NCI-H524 treated with DMSO at 0.1 percent for 48 hours (cell line): ENCODE measurements at regions not wholly inside any gene's neighbourhood (a gene's known extent, or its start where the extent isn't known, plus 50 kb on each side); places are given as distances from the start of the nearest gene placed in this dataset.

Source experiments
- DNase-seq: peaks from one replicate; lab custom pipeline; 2025; lab: John Stamatoyannopoulos, UW

GRCh38 chr7:98515201-98515600 is 101.9 kb upstream of the NPTX2 start:
- DNase-seq = no peak

GRCh38 chr7:98514211-98515031 is 102.7 kb upstream of the NPTX2 start:
- no peak for DNase-seq

- DNase-seq = no peak
These were observed 105.9 kb upstream of the NPTX2 start for GRCh38 chr7:98511175-98511574.

DNA sequence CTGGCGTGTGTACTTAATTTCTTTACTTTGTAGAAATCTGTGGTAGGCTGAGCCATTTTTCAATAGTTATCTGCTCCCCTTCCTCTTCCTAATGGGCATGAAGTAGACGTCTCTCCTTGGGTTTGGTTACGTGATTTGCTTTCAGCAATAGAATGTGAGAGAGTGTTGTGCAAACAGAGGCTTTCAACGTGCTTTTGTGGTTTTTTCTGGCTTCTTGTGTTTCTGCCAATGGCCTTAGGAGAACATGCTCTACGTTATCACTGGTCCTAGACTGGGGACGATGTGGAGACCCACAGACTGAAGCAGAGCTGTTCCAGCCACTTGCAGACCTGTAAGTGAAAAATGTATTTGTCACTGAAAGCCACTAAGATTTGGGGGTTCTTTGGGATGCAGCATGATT is 107.2 kb upstream of the NPTX2 start:
- no peak for DNase-seq

GRCh38 chr7:98506471-98506870 is 105.6 kb upstream of the BAIAP2L1 start:
- DNase-seq = no peak

GRCh38 chr7:98500764-98501163 is 99.9 kb upstream of the BAIAP2L1 start:
- DNase-seq = no peak

GRCh38 chr7:98496618-98497017 is 95.7 kb upstream of the BAIAP2L1 start:
- DNase-seq = no peak

- no peak for DNase-seq
These were observed 94.5 kb upstream of the BAIAP2L1 start for GRCh38 chr7:98495200-98495955.

- DNase-seq = no peak
These were observed 92.3 kb upstream of the BAIAP2L1 start for GRCh38 chr7:98493030-98493778.

- no peak for DNase-seq
These were observed 87.3 kb upstream of the BAIAP2L1 start for GRCh38 chr7:98488167-98488566.

DNA sequence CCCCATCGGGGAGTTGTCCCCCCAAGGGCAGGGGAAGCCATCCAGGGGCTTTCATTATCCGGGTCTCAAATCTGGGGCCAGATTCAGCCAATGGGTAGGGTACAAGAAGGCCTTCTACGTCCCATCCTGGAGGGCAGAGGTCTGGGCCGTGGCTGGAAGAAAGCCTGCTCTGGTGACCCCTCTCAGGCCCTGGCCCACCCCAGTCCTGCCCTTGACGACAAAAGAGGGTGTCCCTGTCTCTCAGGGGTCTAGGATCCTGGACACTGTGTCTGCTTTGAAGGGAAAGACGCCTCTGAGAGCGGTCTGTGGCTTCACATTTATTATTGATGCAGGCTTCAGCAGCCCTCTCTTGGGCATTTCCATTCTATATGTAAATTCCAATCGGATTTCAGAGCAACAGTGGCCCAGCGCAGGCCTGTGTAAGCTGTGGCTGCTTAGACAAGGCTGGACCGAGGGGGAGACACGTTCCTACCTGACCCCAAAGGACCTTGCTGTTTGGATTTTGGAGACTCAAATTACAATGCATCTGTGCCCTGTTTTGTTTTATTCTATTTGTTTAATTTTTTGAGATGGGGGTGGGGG is 83.2 kb upstream of the BAIAP2L1 start:
- DNase-seq = no peak

DNA sequence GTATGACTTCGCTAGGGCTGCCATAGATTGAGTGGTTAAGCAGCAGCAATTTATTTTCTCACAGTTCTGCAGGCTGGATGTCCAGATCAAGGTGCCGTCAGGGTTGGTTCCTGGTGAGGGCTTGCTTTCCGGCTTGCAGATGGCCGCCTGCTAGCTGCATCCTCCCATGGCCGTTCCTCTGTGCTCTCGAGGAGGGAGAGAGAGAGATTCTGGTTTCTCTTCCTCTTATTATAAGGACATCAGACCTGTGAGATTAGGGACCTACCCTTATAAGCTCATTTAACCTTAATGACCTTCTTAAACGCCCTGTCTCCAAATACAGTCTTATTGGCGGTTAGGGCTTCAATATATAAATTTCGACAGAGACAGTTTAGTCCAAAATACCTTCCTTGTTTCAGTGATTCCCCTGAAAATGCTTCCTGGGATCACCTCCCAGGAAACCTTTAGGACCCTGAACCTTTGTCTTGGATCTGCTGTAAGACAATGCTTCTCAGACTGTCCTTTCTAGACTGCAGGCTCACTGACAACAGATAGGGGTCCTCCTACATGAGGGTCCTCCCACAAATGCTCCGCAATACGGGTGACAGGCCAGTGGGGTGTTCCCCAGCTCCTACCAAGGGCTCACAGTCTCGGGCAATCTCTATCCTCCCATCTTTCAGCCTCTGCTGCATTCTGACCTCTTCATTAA is 82.5 kb upstream of the BAIAP2L1 start:
- DNase-seq = no peak

DNA sequence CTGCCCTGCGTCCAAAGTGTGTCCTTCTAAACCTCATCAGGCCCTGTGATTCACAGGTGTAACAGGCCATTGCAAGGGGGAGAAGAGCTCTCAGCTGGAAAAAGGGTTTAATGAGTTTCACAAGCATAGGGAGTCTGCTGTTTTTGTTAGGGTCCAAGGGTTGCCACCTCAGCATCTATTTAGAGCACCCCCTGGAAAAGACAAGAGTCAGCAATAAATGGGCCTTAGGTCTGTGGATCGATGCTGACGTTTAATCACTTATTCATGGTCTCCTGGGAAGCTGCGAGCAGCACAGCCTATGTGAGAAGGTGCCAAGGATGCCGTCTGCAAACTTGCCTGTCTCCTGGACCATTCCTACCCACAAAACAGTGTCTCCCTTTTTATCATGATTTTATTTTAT is 78.4 kb upstream of the BAIAP2L1 start:
- no peak for DNase-seq

DNA sequence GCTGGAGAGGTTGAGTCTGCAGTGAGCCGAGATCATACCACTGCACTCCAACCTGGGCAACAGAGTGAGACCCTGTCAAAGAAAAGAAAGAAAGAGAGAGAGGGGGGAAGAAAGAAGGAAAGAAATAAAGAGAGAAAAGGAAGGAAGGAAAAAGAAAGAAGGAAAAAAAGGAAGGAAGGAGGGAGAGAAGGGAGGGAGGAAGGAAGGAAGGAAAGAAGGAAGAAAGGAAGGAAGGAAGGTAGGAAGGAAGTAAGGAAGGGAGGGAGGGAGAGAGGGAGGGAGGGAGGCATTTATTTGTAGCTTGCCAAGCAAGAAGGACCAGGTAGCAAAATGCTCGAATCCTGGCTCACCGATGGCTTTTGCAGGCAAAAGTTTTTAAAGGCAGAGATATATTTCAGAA is 74.5 kb upstream of the BAIAP2L1 start:
- DNase-seq = no peak

DNA sequence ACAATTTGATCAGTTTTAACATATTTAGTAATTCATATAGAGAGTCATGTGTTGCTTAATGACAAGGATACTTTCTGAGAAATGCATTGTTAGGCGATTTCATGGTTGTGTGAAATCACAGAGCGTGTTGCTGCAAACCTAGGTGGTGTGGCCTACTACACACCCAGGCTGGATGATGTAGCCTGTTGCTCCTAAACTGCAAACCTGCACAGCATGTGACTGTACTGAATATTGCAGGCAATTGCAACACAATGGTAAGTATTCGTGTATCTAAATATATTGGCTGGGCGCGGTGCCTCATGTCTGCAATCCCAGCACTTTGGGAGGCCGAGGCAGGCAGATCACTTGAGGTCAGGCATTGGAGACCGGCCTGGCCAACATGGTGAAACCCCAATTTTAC is 73.7 kb upstream of the BAIAP2L1 start:
- DNase-seq = no peak

DNA sequence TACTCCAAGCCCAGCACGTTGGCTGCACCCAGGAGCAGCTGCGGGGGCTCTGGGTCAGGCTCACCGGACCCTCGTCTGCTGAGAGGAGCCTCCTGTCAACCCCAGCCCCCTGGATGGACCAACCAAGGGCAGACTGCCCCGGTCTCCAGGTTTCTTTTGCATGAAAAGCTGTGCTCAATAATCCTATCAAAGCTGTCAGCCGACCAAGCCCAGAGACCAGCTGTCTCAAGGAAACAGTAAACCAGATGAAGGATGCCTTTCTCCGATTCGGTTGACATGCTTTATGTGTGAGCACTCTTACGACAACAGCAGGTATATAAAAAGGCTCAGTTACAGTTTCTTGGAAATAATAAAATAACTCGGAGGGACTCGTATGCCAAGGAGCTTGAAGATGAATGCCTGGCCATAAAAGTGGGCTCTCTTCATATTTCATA is 71.6 kb upstream of the BAIAP2L1 start:
- DNase-seq = peak; percentile 88

DNA sequence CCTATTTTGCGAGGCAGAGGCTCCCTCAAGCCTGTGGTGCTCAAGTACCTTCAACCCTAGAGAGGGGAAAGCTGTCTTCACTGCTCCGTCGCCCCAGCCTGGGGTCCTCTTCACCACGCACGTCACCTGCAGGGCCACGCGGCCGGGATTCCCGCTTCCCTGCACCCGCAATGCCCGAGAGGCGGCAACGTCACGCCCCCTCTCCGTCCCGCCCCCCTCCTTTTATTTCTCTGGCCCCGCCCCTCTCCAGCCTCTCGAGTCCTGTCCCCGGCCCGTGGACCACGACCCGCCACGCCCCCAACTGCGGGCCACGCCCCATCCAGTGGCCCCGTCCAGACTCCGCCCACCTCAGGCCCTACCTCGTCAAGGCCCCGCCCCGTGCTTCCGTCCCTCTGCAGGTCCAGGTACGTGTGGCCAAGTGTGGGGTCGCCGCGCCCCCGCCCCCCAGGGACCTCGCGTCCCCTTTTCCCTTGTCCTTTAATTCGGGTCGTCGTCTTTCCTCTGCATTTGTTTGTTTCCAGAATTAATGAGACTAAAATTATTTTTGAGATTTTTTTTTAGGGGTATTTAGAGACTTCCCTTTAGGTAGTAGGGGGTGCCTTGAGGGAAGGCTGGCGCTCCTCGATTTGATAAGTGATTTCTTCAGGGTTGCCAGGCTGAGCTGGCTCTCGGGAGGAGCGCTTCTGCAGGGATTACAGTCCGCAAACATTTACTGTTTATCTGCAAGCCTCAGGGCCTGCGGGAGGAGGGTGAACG is 69.8 kb upstream of the BAIAP2L1 start:
- DNase-seq = no peak

DNA sequence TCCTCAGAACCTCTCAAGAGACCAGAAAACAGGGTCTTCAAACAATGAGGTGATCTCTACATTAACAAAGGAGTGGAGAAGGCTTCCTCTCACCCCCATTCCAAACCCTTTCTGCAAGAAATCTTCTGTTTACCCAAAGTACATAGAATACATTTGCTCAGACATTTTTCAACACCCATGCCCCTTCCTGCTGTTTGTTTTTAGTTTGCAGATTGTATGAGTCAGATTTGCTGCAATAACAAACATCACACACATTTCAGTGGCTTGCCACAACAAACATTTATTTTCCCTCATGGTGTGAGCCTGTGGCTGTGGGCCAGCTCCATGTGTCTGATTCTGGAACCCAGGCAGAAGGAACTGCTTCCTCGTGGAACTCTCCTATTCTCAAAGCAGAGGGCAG is 68.2 kb upstream of the BAIAP2L1 start:
- DNase-seq = no peak

DNA sequence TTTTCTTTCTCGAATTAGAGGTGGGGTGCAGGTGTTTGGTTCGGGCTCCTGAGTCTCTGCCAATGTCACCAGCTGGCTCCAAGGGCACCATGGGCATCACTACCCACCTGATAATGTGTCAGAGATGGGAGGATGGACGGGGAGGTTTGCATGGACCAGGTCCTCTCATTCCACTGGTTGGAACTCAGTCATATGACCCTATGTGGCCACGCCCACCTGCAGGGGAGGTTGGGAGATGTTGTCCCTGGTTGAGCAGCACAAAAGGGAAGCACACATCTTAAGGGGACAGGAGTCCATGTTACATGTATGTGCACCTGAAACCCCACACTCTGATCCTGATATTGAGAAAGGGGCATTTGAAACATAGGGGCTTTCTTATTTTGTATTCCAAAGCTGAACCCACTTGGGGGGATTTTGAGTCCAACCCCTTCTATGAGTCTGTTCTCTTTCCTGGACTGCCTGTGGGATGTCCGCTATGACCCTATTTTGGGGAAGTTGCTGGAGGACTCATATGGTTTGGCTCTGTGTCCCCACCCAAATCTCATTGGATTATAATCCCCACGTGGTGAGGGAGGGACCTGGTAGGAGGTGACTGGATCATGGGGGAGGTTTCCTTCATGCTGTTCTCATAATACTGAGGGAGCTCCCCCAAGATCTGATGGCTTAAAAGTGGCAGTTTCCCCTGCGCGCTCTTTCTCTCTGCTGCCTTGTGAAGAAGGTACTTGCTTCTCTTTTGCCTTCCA is 66.9 kb upstream of the BAIAP2L1 start:
- DNase-seq = no peak

- DNase-seq = no peak
These were observed 64.1 kb upstream of the BAIAP2L1 start for GRCh38 chr7:98465022-98465421.
